GM21619 (cell line): ENCODE measurements at regions not wholly inside any gene's neighbourhood (a gene's known extent, or its start where the extent isn't known, plus 50 kb on each side); places are given as distances from the start of the nearest gene placed in this dataset.

Experiments used
- ATAC-seq: cut with Tn5 transposase; IDR thresholded peaks from one replicate; pipeline ENCODE4 v1.9.1; 2021; ENCODE audit not compliant: unreplicated experiment

- ATAC-seq: no peak
These were observed 97.3 kb upstream of the SFMBT2 start for GRCh38 chr10:7507887-7508726.

DNA sequence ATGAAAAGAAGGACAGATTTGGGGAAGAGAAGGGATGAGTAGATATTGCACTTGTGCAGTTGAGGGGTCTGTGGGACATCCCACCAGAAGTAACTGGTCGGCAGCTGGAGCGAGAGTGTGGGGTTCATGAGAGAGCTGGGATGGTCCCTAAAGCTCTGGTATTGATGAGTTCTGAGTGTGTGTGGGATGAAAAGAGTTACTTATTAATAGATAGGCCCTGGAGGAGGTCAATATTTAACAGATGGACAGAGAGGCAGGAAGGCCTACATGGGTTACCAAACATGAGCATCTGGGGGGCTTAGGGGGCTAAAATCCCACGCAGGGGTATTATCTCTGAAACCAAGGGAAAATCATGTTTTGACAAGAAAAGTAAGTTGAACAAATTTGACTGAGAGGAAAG, 95.7 kb upstream of the SFMBT2 start:
- ATAC-seq: no peak

GRCh38 chr10:7505196-7505595, 94.4 kb upstream of the SFMBT2 start:
- ATAC-seq: no peak

GRCh38 chr10:7503190-7503589, 92.4 kb upstream of the SFMBT2 start:
- ATAC-seq: no peak

DNA sequence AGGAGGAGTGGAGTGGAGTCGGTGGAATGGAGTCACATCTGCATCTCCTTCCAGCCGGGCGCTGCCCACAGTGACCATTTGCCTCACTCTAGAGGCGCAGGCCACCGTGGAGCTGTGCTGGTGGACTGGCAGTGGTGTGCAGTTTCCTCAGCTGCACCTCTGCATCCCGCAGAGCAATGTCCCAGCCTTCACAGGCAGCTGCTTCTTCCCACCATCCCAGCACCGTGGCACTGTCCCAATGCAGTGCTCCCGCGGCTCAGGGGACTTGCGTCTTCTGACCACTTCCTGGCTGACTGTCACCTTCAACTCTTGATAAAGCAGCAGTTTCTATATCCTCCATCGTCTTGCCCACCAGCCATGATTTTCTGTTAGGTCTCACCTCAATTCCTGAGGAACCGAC, 90.3 kb upstream of the SFMBT2 start:
- ATAC-seq: no peak

- ATAC-seq: no peak
These were observed 87.3 kb upstream of the SFMBT2 start for GRCh38 chr10:7498111-7498510.

DNA sequence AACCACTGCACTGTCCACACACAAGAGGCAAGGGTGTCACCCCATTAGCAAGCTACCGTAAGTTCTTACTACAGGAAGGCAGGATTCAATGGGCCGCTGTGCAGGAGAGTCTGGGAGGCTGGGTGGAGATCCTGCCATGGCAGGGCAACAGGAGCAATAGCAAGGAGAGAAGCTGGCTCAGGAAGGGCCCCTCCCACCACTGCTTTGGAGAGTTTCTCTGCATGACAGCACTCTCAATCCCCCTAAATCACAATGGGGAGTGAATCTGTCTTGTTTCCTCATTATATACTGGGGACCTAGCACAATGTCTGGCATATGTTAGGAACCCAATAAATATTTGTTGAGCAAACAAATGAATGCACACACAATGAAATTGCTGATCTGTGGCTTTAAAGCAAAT, 83.2 kb upstream of the SFMBT2 start:
- no peak for ATAC-seq

DNA sequence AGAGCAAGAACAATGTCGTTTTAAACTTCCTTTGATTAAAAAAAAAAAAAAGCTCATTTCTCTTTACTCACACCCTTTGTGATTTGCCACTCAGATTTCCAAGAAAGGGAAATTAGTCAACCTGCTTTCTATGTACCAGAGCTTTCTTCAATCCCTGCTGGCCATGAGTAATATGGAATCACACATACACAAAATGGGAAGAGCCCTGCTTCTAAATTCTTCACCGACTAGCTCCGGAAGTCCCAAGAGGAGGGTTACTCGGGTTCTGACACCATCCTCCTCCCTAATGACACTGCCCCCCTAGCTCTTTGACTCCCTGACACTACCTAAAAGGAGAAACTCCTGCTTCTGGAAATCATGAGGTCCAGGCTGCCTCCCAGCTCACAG, 81.8 kb upstream of the SFMBT2 start:
- ATAC-seq: peak; percentile 21

DNA sequence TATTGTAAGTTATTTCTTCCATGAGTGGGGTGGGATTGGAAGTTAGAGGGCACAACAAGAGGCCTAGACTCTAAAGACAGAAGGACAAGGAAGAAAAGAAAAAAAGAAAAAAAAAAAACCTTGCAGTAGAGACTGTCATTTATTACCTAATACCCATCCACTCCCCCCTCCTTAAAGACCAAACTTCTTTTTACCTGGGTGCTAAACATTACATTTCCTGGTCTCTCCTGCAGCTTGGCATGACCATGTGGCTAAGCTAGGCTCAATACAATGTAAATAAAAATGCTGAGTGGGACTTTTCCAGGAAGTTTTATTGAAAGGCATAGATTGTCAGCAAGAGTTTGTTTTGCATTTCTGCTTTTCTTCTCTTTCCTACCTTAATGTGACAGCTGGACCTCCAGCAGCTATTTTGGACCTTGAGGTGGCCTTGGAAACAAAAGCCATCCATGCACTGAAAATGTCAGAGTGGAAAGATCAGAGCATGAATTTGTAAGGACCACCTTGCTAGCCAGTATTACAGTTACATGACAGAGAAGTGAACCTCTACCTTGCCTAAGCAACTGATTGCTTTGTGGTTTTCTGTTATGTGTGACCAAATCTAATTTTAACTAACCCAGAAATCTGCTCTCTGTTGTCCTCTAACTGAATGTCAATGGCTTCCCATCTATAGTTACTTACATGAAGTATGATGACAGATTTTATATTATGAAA, 81.3 kb upstream of the SFMBT2 start:
- ATAC-seq: peak; percentile 89

DNA sequence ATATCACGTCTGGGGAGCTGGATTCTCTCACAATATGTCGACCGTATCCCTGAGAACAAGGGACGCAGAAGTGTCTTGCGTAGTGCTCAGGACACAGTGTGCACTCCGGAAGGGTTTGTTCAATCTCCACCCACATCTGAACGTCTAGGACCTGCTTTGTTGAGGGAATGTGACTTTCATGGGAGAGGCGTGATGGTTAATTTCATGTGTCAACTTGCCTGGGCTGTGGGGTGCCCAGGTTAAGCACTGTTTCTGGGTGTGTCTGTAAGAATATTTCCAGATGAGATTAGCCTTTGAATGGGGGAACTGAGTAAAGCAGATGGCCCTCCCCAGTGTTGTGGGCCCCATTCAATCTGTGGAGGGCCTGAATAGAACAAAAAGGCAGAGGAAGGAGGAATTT, 80.4 kb upstream of the SFMBT2 start:
- no peak for ATAC-seq

GRCh38 chr10:7488418-7488829, 77.6 kb upstream of the SFMBT2 start:
- ATAC-seq: no peak

DNA sequence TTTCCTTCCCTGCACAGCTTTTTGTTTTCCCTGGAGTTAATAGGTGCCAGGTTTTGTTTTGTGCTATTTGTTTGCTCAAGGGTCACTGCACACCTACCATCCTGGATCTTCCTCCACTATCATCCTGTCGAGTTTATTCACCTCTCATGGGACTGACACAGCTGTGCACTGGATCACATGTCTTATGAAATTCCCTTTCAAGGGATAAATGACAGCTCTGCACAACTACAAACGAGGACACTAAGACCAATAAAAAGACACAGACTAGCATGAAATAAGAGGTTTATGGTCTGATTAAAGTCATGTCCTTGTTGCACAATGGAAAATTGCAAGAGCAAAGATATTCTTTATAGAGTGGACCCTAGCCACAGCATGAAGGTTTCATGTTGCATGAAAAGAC, 76.7 kb upstream of the SFMBT2 start:
- ATAC-seq: no peak

DNA sequence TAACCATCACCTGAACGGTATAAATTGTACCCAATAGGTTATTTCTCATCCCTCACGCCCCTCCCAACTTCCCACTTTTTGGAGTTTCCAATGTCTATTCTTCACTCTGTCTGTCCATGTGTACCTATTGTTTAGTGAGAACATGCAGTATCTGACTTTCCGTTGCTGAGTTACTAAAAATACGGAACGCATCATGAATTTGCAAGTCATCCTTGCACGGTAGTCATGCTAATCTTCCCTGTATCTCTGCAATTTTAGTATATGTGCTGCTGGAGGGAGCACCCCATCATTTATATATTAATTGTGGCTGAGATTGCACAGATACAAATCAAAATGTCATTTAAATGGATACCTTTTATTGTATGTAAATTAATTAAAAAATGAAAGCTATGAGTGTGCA, 75.7 kb upstream of the SFMBT2 start:
- ATAC-seq: no peak

- no peak for ATAC-seq
These were observed 75.0 kb upstream of the SFMBT2 start for GRCh38 chr10:7485799-7486198.

- ATAC-seq: no peak
These were observed 74.4 kb upstream of the SFMBT2 start for GRCh38 chr10:7485244-7485556.

DNA sequence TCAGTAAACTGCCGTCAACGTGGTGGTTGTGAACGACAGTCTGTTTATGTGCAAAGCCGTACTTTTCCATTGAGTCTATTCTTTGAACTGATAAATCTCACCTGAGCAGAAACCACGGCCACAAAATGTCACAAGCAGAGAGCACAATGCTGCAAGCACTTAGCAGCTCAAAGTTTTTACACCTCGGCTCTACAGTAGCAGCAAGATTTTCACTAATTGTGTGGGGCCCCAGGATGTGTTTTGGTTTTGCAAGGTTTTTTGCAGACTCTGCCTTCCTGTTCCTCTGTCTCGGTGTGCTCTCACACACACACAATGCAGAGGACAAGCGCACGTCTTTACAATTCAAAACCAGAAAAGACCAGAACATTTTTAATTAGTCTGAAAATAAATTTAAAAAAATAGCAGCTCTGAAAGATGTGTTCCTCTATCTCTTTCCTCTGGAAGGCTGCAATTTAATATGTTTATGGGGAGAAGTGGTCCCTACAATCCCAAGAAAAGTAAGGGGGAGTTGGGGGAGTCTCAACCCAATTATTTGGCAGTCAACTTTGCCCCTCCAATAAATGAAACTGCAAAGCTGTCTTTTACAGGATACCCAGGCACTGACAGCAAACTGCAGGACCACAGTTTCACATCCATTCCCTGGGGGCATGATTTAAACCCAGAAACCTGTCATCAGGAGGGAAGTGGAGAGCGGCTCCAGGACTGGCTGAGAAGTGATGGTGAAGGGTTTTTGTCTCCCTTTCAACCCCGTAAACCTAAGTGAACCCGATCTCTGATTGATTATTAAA, 73.8 kb upstream of the SFMBT2 start:
- peak; percentile 78 for ATAC-seq

GRCh38 chr10:7483848-7484247, 73.0 kb upstream of the SFMBT2 start:
- ATAC-seq: no peak

- no peak for ATAC-seq
These were observed 72.2 kb upstream of the SFMBT2 start for GRCh38 chr10:7482992-7483391.

DNA sequence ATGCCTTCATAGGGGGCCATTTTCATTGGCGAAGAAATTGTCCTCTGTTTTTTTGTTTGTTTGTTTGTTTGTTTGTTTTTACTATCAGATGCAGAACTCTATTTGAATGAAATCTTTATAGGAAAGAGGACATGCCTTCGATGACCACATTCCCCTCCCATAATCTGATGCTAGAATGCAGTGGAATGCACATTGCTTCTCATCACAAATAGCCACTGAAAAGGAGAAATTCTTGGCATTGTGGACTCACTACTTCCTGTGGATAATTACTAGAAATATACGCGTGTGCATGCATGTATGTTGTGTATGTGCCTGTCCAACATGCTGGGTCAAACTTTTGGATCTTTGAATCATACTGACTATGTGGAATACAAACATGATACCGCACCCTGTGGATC, 70.5 kb upstream of the SFMBT2 start:
- no peak for ATAC-seq

DNA sequence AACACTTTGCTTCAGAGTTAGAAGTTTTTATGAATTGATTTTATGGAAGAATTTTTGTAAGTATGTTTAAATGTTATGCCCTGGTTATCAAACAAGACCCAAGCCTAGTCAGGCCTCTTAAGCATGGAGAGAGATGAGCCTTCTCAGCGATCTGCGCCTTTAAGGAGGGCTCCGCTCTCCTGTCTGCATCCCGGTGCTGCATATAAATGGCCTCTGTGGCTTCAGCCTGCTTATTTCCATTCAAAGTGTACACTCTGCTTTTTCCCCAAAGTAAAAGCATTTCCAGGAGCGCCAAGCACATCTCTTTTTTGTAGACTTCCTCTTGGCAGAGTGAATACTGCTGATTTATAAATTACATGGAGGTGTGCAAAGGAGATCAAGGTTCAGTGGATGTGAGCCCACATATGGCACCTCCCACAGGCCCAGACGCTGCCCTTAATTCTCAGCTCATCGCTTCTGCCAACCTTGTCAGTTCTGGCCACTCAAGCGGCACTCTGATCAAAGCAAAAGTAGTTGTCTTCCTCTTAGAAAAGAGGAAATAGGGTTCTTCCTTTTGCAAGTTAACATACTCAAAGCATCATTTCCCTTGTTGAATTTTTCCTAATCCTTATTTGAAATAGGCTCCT, 70.0 kb upstream of the SFMBT2 start:
- peak; percentile 26 for ATAC-seq

- no peak for ATAC-seq
These were observed 69.2 kb upstream of the SFMBT2 start for GRCh38 chr10:7479861-7480598.
